Memory B cell (primary cell): ENCODE measurements at regions not wholly inside any gene's neighbourhood (a gene's known extent, or its start where the extent isn't known, plus 50 kb on each side); places are given as distances from the start of the nearest gene placed in this dataset.

Source experiments
- ATAC-seq: fragments of 150-1000 bp; cut with Tn5 transposase; 2 replicates; pipeline ENCODE4 v1.10.0; 2021; ENCODE audit warnings: low read depth, mild to moderate bottlenecking, moderate library complexity
- DNase-seq, 2 donors: peaks; one replicate each; pipeline ENCODE4 v3.0.0; 2022; ENCODE audit warnings: low spot score in 2 of 2
- H3K27ac Mint-ChIP-seq: one replicate; pipeline ENCODE4 v1.8.0; 2022; ENCODE audit warnings: mild to moderate bottlenecking, moderate library complexity, mixed read lengths
- H3K27me3 Mint-ChIP-seq: one replicate; pipeline ENCODE4 v1.8.0; 2022; ENCODE audit warnings: mixed read lengths
- H3K36me3 Mint-ChIP-seq: one replicate; pipeline ENCODE4 v1.8.0; 2022; ENCODE audit warnings: mild to moderate bottlenecking, mixed read lengths
- H3K4me1 Mint-ChIP-seq: one replicate; pipeline ENCODE4 v1.8.0; 2022; ENCODE audit warnings: mixed read lengths
- H3K4me3 Mint-ChIP-seq: one replicate; pipeline ENCODE4 v1.8.0; 2022; ENCODE audit warnings: mild to moderate bottlenecking, moderate library complexity, mixed read lengths
- H3K9me3 Mint-ChIP-seq: one replicate; pipeline ENCODE4 v1.8.0; 2022; ENCODE audit warnings: mixed read lengths

GRCh38 chr2:42941633-42942176, 149.3 kb upstream of the HAAO start:
- peaks cover 3% of the 10 kb centered on the region for H3K4me1 Mint-ChIP-seq

GRCh38 chr2:42939411-42940206, 147.2 kb upstream of the HAAO start:
- no peaks in the 10 kb centered on the region for H3K36me3 Mint-ChIP-seq
- no peaks in the 10 kb centered on the region for H3K9me3 Mint-ChIP-seq
- ATAC-seq, result no peak
- no peaks in the 10 kb centered on the region for H3K27me3 Mint-ChIP-seq
- H3K4me1 Mint-ChIP-seq, result peaks cover 3% of the 10 kb centered on the region
- H3K4me3 Mint-ChIP-seq, result no peak overlapping the region
- DNase-seq, result no peak
- H3K27ac Mint-ChIP-seq, result no peak overlapping the region

More at GRCh38 chr2:42941633-42942176, 149.3 kb upstream of the HAAO start:
- DNase-seq (no peak), ATAC-seq (no peak)
- H3K9me3 Mint-ChIP-seq, result no peaks in the 10 kb centered on the region
- peak overlapping the region; percentile 11 for H3K27ac Mint-ChIP-seq
- H3K36me3 Mint-ChIP-seq, result no peaks in the 10 kb centered on the region
- no peaks in the 10 kb centered on the region for H3K27me3 Mint-ChIP-seq
- H3K4me3 Mint-ChIP-seq, result no peak overlapping the region

GRCh38 chr2:42938671-42939370, 146.4 kb upstream of the HAAO start:
- H3K4me1 Mint-ChIP-seq, result peaks cover 3% of the 10 kb centered on the region

GRCh38 chr2:42937171-42937875, 144.9 kb upstream of the HAAO start:
- Mint-ChIP-seq H3K27me3 (no peaks in the 10 kb centered on the region), H3K4me3 (no peak overlapping the region), H3K27ac (no peak overlapping the region), H3K9me3 (no peaks in the 10 kb centered on the region), H3K36me3 (no peaks in the 10 kb centered on the region), H3K4me1 (peaks cover 3% of the 10 kb centered on the region)
- DNase-seq (no peak), ATAC-seq (no peak)

More at GRCh38 chr2:42938671-42939370, 146.4 kb upstream of the HAAO start:
- Mint-ChIP-seq H3K9me3 (no peaks in the 10 kb centered on the region), H3K4me3 (no peak overlapping the region), H3K27ac (no peak overlapping the region), H3K36me3 (no peaks in the 10 kb centered on the region), H3K27me3 (no peaks in the 10 kb centered on the region)
- no peak for DNase-seq
- no peak for ATAC-seq

GRCh38 chr2:42935692-42936671, 143.6 kb upstream of the HAAO start:
- Mint-ChIP-seq H3K4me1 (peaks cover 4% of the 10 kb centered on the region), H3K27ac (no peak overlapping the region), H3K9me3 (no peaks in the 10 kb centered on the region), H3K4me3 (no peak overlapping the region), H3K36me3 (peaks cover 1% of the 10 kb centered on the region), H3K27me3 (no peaks in the 10 kb centered on the region)
- DNase-seq, result no peak
- ATAC-seq, result no peak

- no peak overlapping the region for H3K4me3 Mint-ChIP-seq
- H3K4me1 Mint-ChIP-seq, result peaks cover 4% of the 10 kb centered on the region
- ATAC-seq, result no peak
- no peak for DNase-seq
- no peaks in the 10 kb centered on the region for H3K27me3 Mint-ChIP-seq
- no peaks in the 10 kb centered on the region for H3K9me3 Mint-ChIP-seq
- H3K36me3 Mint-ChIP-seq, result peaks cover 2% of the 10 kb centered on the region
- no peak overlapping the region for H3K27ac Mint-ChIP-seq
Observed at GRCh38 chr2:42934580-42935186, 142.3 kb upstream of the HAAO start.

GRCh38 chr2:42933824-42934254, 141.5 kb upstream of the HAAO start:
- H3K36me3 Mint-ChIP-seq, result peaks cover 2% of the 10 kb centered on the region
- no peaks in the 10 kb centered on the region for H3K27me3 Mint-ChIP-seq
- no peak for ATAC-seq
- no peak overlapping the region for H3K27ac Mint-ChIP-seq
- peaks cover 4% of the 10 kb centered on the region for H3K4me1 Mint-ChIP-seq
- DNase-seq, result no peak
- H3K4me3 Mint-ChIP-seq, result no peak overlapping the region
- H3K9me3 Mint-ChIP-seq, result no peaks in the 10 kb centered on the region

GRCh38 chr2:42932271-42933151, 140.1 kb upstream of the HAAO start:
- Mint-ChIP-seq H3K4me1 (peaks cover 4% of the 10 kb centered on the region), H3K36me3 (peaks cover 2% of the 10 kb centered on the region), H3K27me3 (no peaks in the 10 kb centered on the region), H3K27ac (no peak overlapping the region), H3K9me3 (no peaks in the 10 kb centered on the region), H3K4me3 (no peak overlapping the region)
- no peak for DNase-seq
- no peak for ATAC-seq

GRCh38 chr2:42931818-42932195, 139.4 kb upstream of the HAAO start:
- Mint-ChIP-seq H3K4me1 (peaks cover 4% of the 10 kb centered on the region), H3K9me3 (no peaks in the 10 kb centered on the region), H3K36me3 (peaks cover 2% of the 10 kb centered on the region), H3K27me3 (no peaks in the 10 kb centered on the region), H3K4me3 (no peak overlapping the region), H3K27ac (no peak overlapping the region)
- DNase-seq (no peak), ATAC-seq (no peak)

- peaks cover 2% of the 10 kb centered on the region for H3K36me3 Mint-ChIP-seq
- DNase-seq (no peak), ATAC-seq (no peak)
Observed at GRCh38 chr2:42931146-42931817, 138.9 kb upstream of the HAAO start.

GRCh38 chr2:42930025-42930581, 137.7 kb upstream of the HAAO start:
- DNase-seq, result no peak
- ATAC-seq, result no peak
- H3K9me3 Mint-ChIP-seq, result no peaks in the 10 kb centered on the region

More at GRCh38 chr2:42931146-42931817, 138.9 kb upstream of the HAAO start:
- H3K4me3 Mint-ChIP-seq, result no peak overlapping the region
- H3K4me1 Mint-ChIP-seq, result peaks cover 4% of the 10 kb centered on the region
- H3K9me3 Mint-ChIP-seq, result no peaks in the 10 kb centered on the region
- no peaks in the 10 kb centered on the region for H3K27me3 Mint-ChIP-seq
- H3K27ac Mint-ChIP-seq, result no peak overlapping the region

More at GRCh38 chr2:42930025-42930581, 137.7 kb upstream of the HAAO start:
- H3K4me3 Mint-ChIP-seq, result no peak overlapping the region
- H3K36me3 Mint-ChIP-seq, result peaks cover 2% of the 10 kb centered on the region
- peaks cover 4% of the 10 kb centered on the region for H3K4me1 Mint-ChIP-seq
- H3K27ac Mint-ChIP-seq, result no peak overlapping the region
- peaks cover under 1% of the 10 kb centered on the region for H3K27me3 Mint-ChIP-seq
